ENCODE measurements at regions not wholly inside any gene's neighbourhood (a gene's known extent, or its start where the extent isn't known, plus 50 kb on each side); places are given as distances from the start of the nearest gene placed in this dataset.
A peak's percentile ranks its signal among the peaks of the same experiment; 100 is the strongest.

DNA sequence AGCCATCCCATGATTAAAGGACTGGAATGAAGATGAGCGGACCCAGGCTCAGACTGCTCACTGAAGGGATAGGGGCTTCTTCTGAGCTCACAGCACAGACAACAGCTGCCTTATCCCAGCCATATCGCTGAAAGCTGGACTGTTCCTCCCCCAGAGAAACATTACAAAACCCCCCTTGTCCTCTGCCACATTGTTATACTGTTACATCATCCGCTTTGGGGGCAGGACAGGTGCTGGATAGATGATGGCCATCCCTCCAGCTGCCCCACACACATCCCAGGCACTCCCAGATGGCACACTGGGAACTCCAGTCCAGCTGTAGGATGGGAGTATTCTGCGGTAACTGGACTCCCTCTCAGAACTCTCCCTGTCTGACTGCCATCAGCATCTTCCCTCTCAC is 58.7 kb upstream of the BTRC start:
- ATAC-seq (ENCODE audit: low FRiP score in 2 of 2) (no peak), DNase-seq (no peak)
- H3K27ac ChIP-seq, result no peak overlapping the region
- H3K36me3 ChIP-seq, result no peaks in the 10 kb centered on the region
- no peak overlapping the region for H3K4me3 ChIP-seq
- TF ChIP-seq POLR2AphosphoS5 (IDR thresholded peaks at IDR 0.05) (no peak), EP300 (IDR thresholded peaks at IDR 0.05) (no peak), POLR2A (IDR thresholded peaks at IDR 0.05) (no peak)
- TF ChIP-seq, protein P1, sequence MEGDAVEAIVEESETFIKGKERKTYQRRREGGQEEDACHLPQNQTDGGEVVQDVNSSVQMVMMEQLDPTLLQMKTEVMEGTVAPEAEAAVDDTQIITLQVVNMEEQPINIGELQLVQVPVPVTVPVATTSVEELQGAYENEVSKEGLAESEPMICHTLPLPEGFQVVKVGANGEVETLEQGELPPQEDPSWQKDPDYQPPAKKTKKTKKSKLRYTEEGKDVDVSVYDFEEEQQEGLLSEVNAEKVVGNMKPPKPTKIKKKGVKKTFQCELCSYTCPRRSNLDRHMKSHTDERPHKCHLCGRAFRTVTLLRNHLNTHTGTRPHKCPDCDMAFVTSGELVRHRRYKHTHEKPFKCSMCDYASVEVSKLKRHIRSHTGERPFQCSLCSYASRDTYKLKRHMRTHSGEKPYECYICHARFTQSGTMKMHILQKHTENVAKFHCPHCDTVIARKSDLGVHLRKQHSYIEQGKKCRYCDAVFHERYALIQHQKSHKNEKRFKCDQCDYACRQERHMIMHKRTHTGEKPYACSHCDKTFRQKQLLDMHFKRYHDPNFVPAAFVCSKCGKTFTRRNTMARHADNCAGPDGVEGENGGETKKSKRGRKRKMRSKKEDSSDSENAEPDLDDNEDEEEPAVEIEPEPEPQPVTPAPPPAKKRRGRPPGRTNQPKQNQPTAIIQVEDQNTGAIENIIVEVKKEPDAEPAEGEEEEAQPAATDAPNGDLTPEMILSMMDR (IDR thresholded peaks at IDR 0.05), result no peak
- H3K4me1 ChIP-seq, result peaks cover 18 to 23% (median 20%) of the 10 kb centered on the region in 4 donors
- WGBS, 2 donors, result 68 to 79% methylated on average over 4 of the region's 4 CpGs
- no peaks in the 10 kb centered on the region for H3K9me3 ChIP-seq
- peaks cover 0 to 31% (median 15%) of the 10 kb centered on the region in 4 donors for H3K27me3 ChIP-seq

DNA sequence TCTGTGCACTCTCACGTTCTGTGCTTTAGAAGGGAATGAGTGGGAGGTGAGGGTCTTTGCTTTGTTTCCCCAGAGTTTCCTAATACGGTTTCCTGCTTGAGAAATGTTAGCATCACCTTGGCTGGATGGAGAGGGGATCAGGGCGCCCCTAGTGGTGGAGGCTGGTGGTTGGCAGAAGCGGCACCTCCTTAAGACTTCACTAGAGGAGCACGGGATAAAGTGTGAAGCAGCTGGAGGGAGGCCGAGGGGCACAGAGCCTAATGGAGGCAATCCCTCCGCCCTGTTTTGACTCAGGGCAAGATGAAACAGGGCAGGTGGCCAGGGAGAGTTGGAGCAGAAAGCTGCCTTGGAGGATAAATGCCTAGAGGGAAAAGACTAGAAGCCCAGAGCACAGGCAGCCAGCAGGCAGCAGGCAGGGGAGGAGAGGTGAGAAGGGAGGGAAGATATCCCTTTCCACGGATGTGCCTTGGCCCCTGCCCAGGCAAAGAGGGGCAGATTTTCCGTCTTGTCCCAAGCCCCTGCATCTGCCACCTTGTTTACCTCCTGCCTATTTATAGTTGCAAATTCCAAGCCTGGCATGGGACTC is 56.0 kb upstream of the BTRC start:
- ATAC-seq (ENCODE audit: low FRiP score in 2 of 2), result peak; percentile 75 to 77

DNA sequence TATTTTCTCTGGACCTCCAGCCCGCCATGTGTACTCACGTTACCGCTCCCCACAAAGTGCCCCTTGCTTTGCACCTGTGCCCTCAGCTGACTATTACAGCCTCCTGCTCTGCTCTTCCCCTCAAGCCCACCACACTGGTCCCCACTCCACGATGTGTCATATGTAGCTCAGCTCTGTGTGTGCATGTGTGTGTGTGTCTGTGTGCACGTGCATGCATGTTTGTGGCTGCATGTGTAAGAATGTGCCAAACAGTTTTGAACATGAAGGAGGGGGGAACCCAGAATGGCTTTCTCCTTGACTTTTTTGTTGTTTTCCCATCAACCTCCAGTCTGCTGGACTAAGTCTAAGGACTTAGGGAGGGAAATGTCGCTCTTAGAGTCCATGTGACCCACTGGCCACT is 54.8 kb upstream of the BTRC start:
- Histone ChIP-seq H3K27me3 (peaks cover 0 to 5% (median 2%) of the 10 kb centered on the region in 4 donors), H3K9me3 (no peaks in the 10 kb centered on the region), H3K36me3 (no peaks in the 10 kb centered on the region), H3K4me1 (no peaks in the 10 kb centered on the region), H3K27ac (no peak overlapping the region), H3K4me3 (no peak overlapping the region)
- no peak for TF ChIP-seq POLR2A (IDR thresholded peaks at IDR 0.05)
- TF ChIP-seq EP300 (IDR thresholded peaks at IDR 0.05), result no peak
- TF ChIP-seq POLR2AphosphoS5 (IDR thresholded peaks at IDR 0.05), result no peak
- TF ChIP-seq, protein P1 (IDR thresholded peaks at IDR 0.05), result no peak
- DNase-seq (no peak), ATAC-seq (ENCODE audit: low FRiP score in 2 of 2) (no peak)
- WGBS, 2 donors, result 77 to 82% methylated on average over 6 of the region's 6 CpGs

More for the DNA sequence above, 56.0 kb upstream of the BTRC start:
- no peaks in the 10 kb centered on the region for H3K36me3 ChIP-seq
- no peak overlapping the region for H3K27ac ChIP-seq
- peak in 1 of 2 donors; percentile 61 for DNase-seq
- H3K4me1 ChIP-seq, result peaks cover 0 to 1% (median 0%) of the 10 kb centered on the region in 4 donors
- no peaks in the 10 kb centered on the region for H3K9me3 ChIP-seq
- peaks cover 0 to 10% (median 2%) of the 10 kb centered on the region in 4 donors for H3K27me3 ChIP-seq
- 6 to 7% methylated on average over 9 of the region's 9 CpGs for WGBS, 2 donors
- no peak overlapping the region for H3K4me3 ChIP-seq
- TF ChIP-seq, protein P1 (IDR thresholded peaks at IDR 0.05), result peak; percentile 57 to 89 (median 71)
- TF ChIP-seq EP300 (IDR thresholded peaks at IDR 0.05), result no peak

DNA sequence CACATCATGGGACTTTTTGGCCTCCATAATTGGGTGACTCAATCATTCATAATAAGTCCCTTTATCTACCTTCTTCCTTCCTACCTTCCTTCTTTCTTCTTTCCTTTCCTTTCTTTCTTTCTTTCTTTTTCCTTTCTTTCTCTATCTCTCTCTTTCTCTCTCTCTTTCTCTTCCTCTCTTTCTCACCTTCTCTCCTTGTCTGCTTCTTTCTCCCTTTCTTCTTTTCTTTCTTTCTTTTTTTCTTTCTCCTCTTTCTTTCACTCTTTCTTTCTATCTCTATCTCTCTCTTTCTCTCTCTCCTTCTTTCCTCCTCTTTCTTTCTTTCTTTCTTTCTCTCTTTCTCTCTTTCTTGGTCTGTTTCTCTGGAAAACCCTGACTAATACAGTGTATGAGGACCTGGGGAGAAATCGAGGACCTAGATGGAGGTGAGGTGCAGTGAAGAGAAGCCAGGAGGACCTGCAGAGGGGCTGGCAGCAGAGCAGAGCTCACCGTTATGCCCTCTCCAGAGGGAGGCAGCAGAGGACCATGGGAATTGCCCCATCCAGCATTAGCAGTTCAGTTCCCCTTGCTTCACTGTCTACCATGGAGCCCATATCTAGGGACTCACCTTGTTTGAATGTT is 52.7 kb upstream of the BTRC start:
- H3K4me1 ChIP-seq, result no peaks in the 10 kb centered on the region
- no peak overlapping the region for H3K4me3 ChIP-seq
- DNase-seq (peak in 1 of 2 donors; percentile 29), ATAC-seq (ENCODE audit: low FRiP score in 2 of 2) (no peak)
- TF ChIP-seq EP300 (IDR thresholded peaks at IDR 0.05) (no peak), POLR2A (IDR thresholded peaks at IDR 0.05) (no peak), POLR2AphosphoS5 (IDR thresholded peaks at IDR 0.05) (no peak)
- TF ChIP-seq, protein P1 (IDR thresholded peaks at IDR 0.05), result peak in 4 of 6 experiments; percentile 10 to 55 (median 49)
- H3K36me3 ChIP-seq, result no peaks in the 10 kb centered on the region
- WGBS, 2 donors, result 32% methylated on average over 2 of the region's 2 CpGs
- H3K27ac ChIP-seq, result no peak overlapping the region
- H3K27me3 ChIP-seq, result peaks cover 0 to 4% (median 0%) of the 10 kb centered on the region in 4 donors
- H3K9me3 ChIP-seq, result no peaks in the 10 kb centered on the region
